Stromal cell of bone marrow (primary cell): ENCODE measurements at regions not wholly inside any gene's neighbourhood (a gene's known extent, or its start where the extent isn't known, plus 50 kb on each side); places are given as distances from the start of the nearest gene placed in this dataset.
"Not testable (repeated sequence)": the region's sequence is repeated elsewhere in the genome, so short reads cannot be mapped to it uniquely, and the experiment has no call there.

Source experiments
- DNase-seq: peaks from one replicate; pipeline ENCODE4 v3.0.0-alpha.2; 2012; ENCODE audit warnings: low read depth

- no peak for DNase-seq
These were observed 491.9 kb upstream of the PROK2 start for GRCh38 chr3:72276806-72277205.

- no peak for DNase-seq
These were observed 490.4 kb upstream of the PROK2 start for GRCh38 chr3:72275331-72275751.

DNA sequence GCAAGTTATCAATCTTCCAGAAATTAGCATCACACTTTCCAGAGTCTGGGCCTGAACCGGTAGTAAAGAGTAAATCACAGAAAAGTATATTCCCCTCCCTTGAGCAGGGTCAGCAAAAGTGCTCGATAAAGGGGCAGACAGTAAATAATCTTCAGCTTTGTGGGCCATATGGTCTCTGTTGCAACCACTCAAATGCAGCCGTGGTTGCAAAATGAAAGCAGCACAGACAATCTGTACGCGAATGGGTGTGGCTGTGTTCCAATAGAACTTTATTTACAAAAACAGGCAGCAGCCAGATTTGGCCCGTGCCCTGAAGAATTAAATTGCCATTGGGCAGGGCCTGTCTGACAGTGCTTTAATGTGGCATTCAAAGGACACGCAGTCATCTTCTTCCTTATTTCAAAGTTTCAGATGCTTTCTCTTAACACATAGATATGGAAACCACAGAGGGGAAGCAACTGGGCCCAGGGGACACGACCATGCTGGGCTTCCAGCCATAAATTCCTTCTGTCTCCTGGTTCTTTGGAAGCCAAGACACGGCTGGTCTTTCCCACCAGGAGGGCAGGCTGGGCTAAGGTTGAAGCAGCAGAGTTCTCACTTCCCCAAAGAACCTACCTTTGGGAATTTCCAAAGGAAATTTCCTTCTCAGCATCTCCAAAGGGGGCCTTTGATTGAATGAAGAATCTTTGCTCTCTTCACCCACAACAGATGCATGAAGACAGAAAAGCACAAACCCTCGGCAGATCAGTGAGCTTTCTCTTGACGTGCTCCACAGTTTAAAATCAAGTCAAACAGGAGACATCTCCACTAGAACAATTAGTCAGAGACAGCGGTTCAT, 489.8 kb upstream of the PROK2 start:
- no peak for DNase-seq

- no peak for DNase-seq
These were observed 488.7 kb upstream of the PROK2 start for GRCh38 chr3:72273615-72274014.

DNA sequence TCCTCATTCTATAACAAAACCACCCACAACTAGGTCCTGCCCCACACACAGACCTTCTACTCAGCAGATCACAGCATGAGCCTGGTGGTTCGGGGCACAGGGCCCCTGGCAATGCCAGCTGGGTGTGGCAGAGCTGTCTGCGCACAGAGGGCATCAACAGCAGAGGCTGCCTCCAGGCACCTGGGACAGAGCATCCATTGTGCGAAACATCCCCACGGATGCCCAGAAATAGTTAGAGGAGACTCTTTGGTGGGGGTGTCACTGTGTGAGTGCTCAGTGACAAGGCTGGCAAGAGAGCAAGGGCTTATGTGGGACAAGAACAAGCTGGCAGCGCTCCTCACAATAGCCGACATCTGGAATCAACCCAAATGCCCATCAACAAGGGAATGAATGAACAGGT, 487.4 kb upstream of the PROK2 start:
- DNase-seq = no peak

DNA sequence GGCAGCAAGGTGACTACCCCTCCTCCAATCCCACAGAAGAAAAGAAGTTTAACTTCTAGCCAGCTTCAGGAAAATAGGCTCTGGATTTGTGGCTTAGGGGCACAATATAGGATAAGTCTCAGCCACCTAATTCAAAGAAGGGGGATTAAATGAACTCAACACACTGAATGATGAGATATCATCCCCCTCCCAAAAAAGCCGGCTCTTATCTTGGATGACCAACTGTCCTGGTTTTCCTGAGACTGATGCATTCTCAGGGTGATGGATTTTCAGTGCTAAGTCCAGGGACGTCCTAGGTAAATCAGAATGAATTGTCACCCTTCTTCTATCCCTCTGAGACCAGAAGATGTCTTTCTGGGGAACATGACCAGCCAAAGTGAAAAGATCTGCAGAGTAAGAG, 487.0 kb upstream of the PROK2 start:
- DNase-seq = no peak

GRCh38 chr3:72271216-72271615, 486.3 kb upstream of the PROK2 start:
- no peak for DNase-seq

DNA sequence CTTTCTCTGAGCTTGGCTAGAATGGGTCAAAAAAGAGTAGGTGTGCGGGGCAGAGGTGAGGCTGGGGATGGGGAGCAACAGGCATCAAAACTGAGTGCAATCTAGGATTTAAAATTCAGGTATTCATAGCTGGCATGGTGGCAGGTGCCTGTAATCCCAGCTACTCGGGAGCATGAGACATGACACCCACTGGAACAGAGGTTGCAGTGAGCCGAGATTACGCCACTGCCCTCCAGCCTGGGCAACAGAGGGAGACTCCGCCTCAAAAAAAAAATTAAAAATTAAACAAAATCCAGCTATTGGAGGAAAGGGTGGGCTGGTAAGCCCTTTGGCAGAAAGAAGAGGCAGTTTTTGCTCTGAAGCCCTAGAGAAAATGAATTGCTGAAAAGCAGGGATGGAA, 485.8 kb upstream of the PROK2 start:
- DNase-seq = no peak

DNA sequence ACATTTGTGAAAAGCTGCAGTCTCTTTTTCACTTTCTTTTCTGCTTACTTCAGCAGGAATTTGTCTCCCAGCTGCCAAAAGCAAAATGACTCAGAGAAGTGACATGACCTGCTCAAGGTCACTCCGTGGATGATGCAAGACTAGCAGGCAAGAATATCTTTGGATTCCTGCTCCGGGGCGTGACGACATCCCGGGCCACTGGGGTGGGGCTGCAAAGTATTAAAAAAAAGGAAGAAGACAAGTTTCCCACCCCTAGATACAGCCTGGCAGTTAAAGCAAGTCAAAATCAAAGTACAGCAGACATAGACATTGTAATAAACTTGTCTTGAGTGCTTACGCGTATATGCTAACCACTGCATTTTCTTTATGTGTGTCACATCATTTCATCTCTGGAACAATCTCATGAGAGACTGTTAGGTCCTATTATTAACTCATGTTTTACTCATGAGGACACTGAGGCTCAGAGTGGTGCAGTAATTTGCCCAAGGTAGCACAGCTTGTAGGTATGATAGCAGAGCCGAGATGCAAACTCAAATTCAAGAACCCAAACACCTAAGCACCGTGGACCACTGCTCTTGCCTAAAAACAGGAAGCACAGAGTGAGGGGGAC, 485.2 kb upstream of the PROK2 start:
- peak; percentile 97 for DNase-seq

- no peak for DNase-seq
These were observed 484.5 kb upstream of the PROK2 start for GRCh38 chr3:72269475-72269874.

- not testable (repeated sequence) for DNase-seq
These were observed 482.1 kb upstream of the PROK2 start for GRCh38 chr3:72266921-72267524.

DNA sequence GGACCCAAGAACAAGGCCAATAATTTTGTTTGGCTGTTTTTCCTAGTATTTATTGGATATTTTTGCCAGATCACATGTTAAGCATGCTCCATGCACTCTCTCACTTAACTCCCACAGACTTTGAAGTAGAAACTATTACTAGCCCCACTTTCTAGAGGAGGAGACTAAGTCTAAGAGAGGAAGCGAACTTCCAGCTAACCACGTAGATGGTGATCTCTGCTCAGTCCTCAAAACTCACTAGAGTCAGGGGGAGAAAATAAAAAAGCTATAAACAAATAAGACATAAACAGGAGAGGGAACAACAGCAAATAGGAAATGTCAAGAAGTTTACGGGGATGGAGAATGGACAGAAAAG, 481.0 kb upstream of the PROK2 start:
- no peak for DNase-seq

DNA sequence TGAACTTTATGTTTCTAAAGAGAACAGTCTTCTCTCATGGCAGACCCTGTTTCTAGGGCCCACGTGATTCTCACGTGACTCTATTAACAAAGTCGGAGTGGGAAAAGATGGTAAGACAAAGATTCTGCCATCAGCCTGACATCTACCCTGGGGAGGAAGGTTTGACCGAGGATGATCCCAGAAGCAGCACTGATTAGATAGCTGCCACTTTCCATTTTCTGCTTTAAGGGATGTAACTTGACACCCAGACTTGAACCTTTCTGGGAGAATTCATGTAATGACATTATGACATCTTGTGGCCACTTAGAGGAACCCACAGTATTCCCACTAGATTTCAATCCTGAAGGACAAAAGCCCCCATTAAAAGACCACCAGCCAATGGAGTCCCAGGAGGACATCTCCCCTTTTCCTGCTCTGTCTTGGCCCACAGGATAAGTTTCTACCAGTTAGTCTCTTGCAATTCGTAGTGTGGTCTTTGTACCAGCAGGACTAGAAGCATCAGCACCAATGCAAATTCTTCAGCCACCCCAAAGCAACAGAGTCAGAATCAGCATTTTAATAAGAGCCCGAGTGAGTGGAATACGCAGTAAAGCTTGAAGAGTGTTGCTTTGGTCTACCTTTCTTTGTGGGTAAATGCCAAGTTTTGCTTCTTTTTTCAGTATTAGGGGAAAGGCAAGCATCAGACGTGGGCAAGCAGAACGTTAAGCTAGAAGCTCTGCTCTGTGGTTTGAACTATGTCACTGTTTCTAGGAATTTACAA, 480.5 kb upstream of the PROK2 start:
- no peak for DNase-seq

DNA sequence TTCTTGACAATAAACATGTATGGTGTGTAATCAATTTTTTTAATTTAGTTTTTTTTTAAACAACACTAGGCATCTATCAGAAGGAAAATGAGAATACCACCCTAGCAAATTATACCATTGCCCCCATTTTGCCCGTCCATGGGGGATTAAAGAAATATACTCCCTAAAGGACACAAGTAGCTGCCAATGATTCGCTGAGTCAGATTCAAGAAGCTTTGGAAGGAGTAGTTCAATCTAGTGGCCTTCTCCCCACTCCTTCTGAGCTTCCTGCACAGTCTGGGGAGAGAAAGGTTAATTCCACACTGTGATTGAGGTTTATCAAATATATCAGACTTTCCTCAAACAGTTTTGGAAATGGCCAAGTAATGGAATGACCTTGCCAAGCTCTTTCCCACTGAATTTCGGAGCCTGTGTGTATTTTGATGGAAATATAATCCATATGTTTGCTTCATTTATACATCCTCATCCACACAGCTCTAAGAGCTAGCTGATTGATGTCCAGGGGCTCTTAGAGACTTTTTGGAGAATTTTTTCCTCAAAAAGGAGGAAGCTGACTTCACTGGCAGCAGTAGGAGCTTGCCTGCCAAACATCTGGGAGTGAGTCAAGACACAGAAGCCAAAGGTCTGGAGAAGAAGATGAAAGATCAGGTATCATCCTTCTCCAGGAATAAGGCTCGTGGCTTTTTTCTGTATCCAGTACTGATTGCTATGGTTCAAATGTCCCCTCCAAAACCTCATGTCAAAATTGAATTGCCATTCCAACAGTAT, 478.5 kb upstream of the PROK2 start:
- DNase-seq = no peak

- no peak for DNase-seq
These were observed 477.8 kb upstream of the PROK2 start for GRCh38 chr3:72262736-72263135.

GRCh38 chr3:72261566-72262564, 476.9 kb upstream of the PROK2 start:
- DNase-seq = no peak

- DNase-seq = no peak
These were observed 475.6 kb upstream of the PROK2 start for GRCh38 chr3:72260588-72260910.

- DNase-seq = no peak
These were observed 475.0 kb upstream of the PROK2 start for GRCh38 chr3:72259755-72260587.

DNA sequence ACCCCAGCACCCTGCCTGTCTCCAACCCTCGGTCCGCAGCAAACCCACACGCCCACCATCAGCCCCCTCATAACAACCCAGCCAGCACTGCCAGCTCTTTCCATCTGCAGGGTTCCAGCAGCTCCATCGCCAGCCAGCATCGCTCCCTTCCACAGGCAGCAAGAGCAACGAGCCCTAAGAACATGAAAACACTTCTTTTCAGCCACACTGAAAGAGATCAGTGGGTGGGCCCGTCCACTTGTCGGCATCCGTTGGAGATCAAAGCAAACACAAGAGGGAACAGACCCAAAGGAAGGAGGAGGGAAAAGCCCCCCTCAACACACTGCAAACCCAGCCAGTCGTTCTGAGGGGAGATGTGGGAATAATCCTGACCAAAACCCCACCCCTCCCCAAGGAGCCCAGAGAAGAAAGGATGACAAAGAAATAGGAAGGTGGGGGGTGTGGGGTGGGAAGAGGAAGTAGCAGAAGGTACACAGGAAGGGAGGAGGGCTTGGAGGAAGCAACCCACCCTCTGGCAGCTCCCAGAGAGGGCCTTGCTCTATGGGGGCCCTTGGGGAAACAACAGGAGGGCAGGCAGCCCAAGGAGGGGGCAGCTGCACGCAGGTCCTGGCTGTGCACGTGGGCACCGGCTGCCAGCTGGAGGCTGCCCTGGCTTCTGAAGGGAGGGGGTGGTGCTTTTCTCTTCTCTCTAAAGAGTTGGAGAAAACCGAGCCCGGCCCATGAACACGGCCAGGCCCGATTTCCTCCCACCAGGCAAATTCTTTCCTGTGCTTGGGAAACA, 473.6 kb upstream of the PROK2 start:
- DNase-seq = no peak
